Cerebellar nuclear complex (tissue), 1 donor: ENCODE measurements at regions not wholly inside any gene's neighbourhood (a gene's known extent, or its start where the extent isn't known, plus 50 kb on each side); places are given as distances from the start of the nearest gene placed in this dataset.

Experiments used
- DNase-seq, 2 experiments: peaks; one replicate each; lab custom pipeline; 2025; lab: John Stamatoyannopoulos, UW

- no peak for DNase-seq
Observed at GRCh38 chr11:113579292-113579940, 104.2 kb upstream of the DRD2 start.

GRCh38 chr11:113578715-113579250 lies 103.6 kb upstream of the DRD2 start:
- no peak for DNase-seq

GRCh38 chr11:113578033-113578380 lies 102.8 kb upstream of the DRD2 start:
- no peak for DNase-seq

- DNase-seq: no peak
Observed at GRCh38 chr11:113577356-113578032, 102.3 kb upstream of the DRD2 start.

- no peak for DNase-seq
Observed at GRCh38 chr11:113574586-113574985, 99.4 kb upstream of the DRD2 start.

- DNase-seq: no peak
Observed at GRCh38 chr11:113574171-113574570, 99.0 kb upstream of the DRD2 start.

- DNase-seq: no peak
Observed at GRCh38 chr11:113572136-113572735, 97.0 kb upstream of the DRD2 start.

- no peak for DNase-seq
Observed at GRCh38 chr11:113571531-113571930, 96.3 kb upstream of the DRD2 start.

GRCh38 chr11:113570906-113571305 lies 95.7 kb upstream of the DRD2 start:
- no peak for DNase-seq

GRCh38 chr11:113569391-113569790 lies 94.2 kb upstream of the DRD2 start:
- no peak for DNase-seq

- no peak for DNase-seq
Observed at GRCh38 chr11:113568566-113568965, 93.4 kb upstream of the DRD2 start.

GRCh38 chr11:113567867-113568544 lies 92.8 kb upstream of the DRD2 start:
- DNase-seq: no peak

- no peak for DNase-seq
Observed at GRCh38 chr11:113567097-113567496, 91.9 kb upstream of the DRD2 start.

- DNase-seq: no peak
Observed at GRCh38 chr11:113564527-113565130, 89.4 kb upstream of the DRD2 start.

GRCh38 chr11:113563766-113564526 lies 88.7 kb upstream of the DRD2 start:
- DNase-seq: no peak

GRCh38 chr11:113562981-113563461 lies 87.8 kb upstream of the DRD2 start:
- no peak for DNase-seq

GRCh38 chr11:113562576-113562975 lies 87.4 kb upstream of the DRD2 start:
- DNase-seq: no peak

GRCh38 chr11:113557926-113558325 lies 82.7 kb upstream of the DRD2 start:
- DNase-seq: no peak

- DNase-seq: no peak
Observed at GRCh38 chr11:113556036-113556435, 80.8 kb upstream of the DRD2 start.

GRCh38 chr11:113555071-113555619 lies 79.9 kb upstream of the DRD2 start:
- DNase-seq: no peak

GRCh38 chr11:113554526-113554925 lies 79.3 kb upstream of the DRD2 start:
- no peak for DNase-seq
